K562 (cell line): ENCODE measurements at regions not wholly inside any gene's neighbourhood (a gene's known extent, or its start where the extent isn't known, plus 50 kb on each side); places are given as distances from the start of the nearest gene placed in this dataset.

ENCODE experiments used
- ATAC-seq: fragments of 200-7000 bp; cut with Tn5 transposase; 3 replicates; pipeline ENCODE4 v1.9.1; 2020; ENCODE audit warnings: moderate library complexity
- BruUV-seq: library from RNA; stranded (reverse); fragments of 400-500 nt; replicated peaks from 2 replicates; lab custom pipeline; 2021; lab: Mats Ljungman, UMichigan
- CTCF ChIA-PET: fragments of 300-600 bp; formaldehyde crosslinking; extraction: SDS; loops from one replicate; lab custom pipeline; 2021; ENCODE audit warnings: low intra/inter-chr PET ratio; lab: Yijun Ruan, JAX
- POLR2A ChIA-PET: fragments of 300-600, 350-650 bp; sonication (Branson Sonifier 250); formaldehyde crosslinking; extraction: SDS; loops from one replicate; lab custom pipeline; 2021; ENCODE audit warnings: antibody characterized with exemption, inconsistent platforms; lab: Yijun Ruan, JAX
- DNase-seq, 4 experiments: peaks; one replicate each; pipeline versions ENCODE4 v3.0.0 to v3.0.0-alpha.2; 2011 to 2018; ENCODE audit warnings: low spot score in 3 of 4, mixed read lengths in 3 of 4; ENCODE audit errors: extremely low read depth in 1 of 4
- FAIRE-seq: peaks from 2 replicates; lab custom pipeline; 2011; peaks lifted over from hg19 to GRCh38; lab: Jason Lieb, UNC
- H2AFZ ChIP-seq: 2 replicates; pipeline ENCODE4 v1.6.0; 2011; ENCODE audit warnings: low read depth, low read length, control low read depth, inconsistent platforms
- H3K27ac ChIP-seq: fragments of 200-600 bp; 3 replicates; pipeline ENCODE4 v1.8.0; 2011; ENCODE audit warnings: low read depth, mild to moderate bottlenecking, control low read depth, inconsistent platforms, low read length, moderate library complexity, mixed read lengths; ENCODE audit errors: extremely low read depth
- H3K27me3 ChIP-seq, 2 experiments: fragments of 300-600 bp in 1 of 2; 2 replicates in 1 of 2; 3 replicates in 1 of 2; pipeline versions ENCODE4 v1.6.0 to v1.8.0; 2011; ENCODE audit warnings: inconsistent platforms in 2 of 2, low read length in 2 of 2, mild to moderate bottlenecking in 1 of 2, mixed read lengths in 1 of 2, moderate library complexity in 1 of 2; ENCODE audit not compliant: control insufficient read depth in 2 of 2, insufficient read depth in 2 of 2
- H3K36me3 ChIP-seq: fragments of 300-600 bp; 3 replicates; pipeline ENCODE4 v1.8.0; 2011; ENCODE audit warnings: mild to moderate bottlenecking, low read length, inconsistent platforms; ENCODE audit not compliant: control insufficient read depth, insufficient read depth
- H3K4me1 ChIP-seq, 2 experiments: fragments of 200-600 bp in 1 of 2; replicated peaks in 1 of 2; 2 replicates in 1 of 2; 3 replicates in 1 of 2; pipeline versions ENCODE4 v1.5.1 to v1.8.0; 2011; ENCODE audit warnings: inconsistent platforms in 2 of 2, low read length in 2 of 2, mild to moderate bottlenecking in 1 of 2, mixed read lengths in 1 of 2, moderate library complexity in 1 of 2; ENCODE audit not compliant: control insufficient read depth in 2 of 2, insufficient read depth in 2 of 2
- H3K4me2 ChIP-seq: 2 replicates; pipeline ENCODE4 v1.6.1; 2011; ENCODE audit warnings: low read length, control low read depth, inconsistent platforms, mixed read lengths; ENCODE audit not compliant: insufficient read depth
- H3K4me3 ChIP-seq: fragments of 200-600 bp; sonication (generic), shearing (Covaris generic); 2 replicates; pipeline ENCODE4 v1.5.1; 2016; ENCODE audit warnings: control low read depth, inconsistent platforms
- H3K79me2 ChIP-seq: fragments of 200-600 bp; 3 replicates; pipeline ENCODE4 v1.8.0; 2011; ENCODE audit warnings: low read length, inconsistent platforms; ENCODE audit not compliant: control insufficient read depth, insufficient read depth
- H3K9ac ChIP-seq, 2 experiments: 2 replicates each; pipeline versions ENCODE4 v1.6.0 to v1.6.1; 2011; ENCODE audit warnings: low read depth in 2 of 2, low read length in 2 of 2, control low read depth in 1 of 2, inconsistent platforms in 1 of 2, mild to moderate bottlenecking in 1 of 2, mixed read lengths in 1 of 2; ENCODE audit not compliant: insufficient read depth in 1 of 2
- H3K9me1 ChIP-seq: one replicate; pipeline ENCODE4 v1.6.0; 2011; ENCODE audit warnings: inconsistent platforms, mild to moderate bottlenecking, low read length, moderate library complexity; ENCODE audit not compliant: control insufficient read depth, insufficient read depth
- H3K9me3 ChIP-seq: replicated peaks from 2 replicates; pipeline ENCODE4 v1.5.1; 2011; ENCODE audit warnings: low read depth, low read length, inconsistent platforms; ENCODE audit not compliant: control insufficient read depth, insufficient read depth
- H4K20me1 ChIP-seq: replicated peaks from 2 replicates; pipeline ENCODE4 v1.6.1; 2011; ENCODE audit warnings: low read length, inconsistent platforms, mixed read lengths; ENCODE audit not compliant: control insufficient read depth, insufficient read depth
- ARID1B ChIP-seq: fragments of 450-650 bp; IDR thresholded peaks from 2 replicates; pipeline ENCODE4 v1.6.1; 2016; ENCODE audit warnings: antibody characterized with exemption, mild to moderate bottlenecking, inconsistent platforms
- CHCHD3 ChIP-seq: fragments of 250-450 bp; sonication (Bioruptor Pico); IDR thresholded peaks from 2 replicates; pipeline ENCODE4 v2.1.2; 2022; ENCODE audit warnings: mild to moderate bottlenecking
- DMBX1 ChIP-seq: fragments of 250-450 bp; sonication (Bioruptor Pico); IDR thresholded peaks from 2 replicates; pipeline ENCODE4 v1.8.0; 2022; ENCODE audit warnings: inconsistent platforms, mild to moderate bottlenecking, moderate library complexity, borderline replicate concordance
- E2F8 ChIP-seq: fragments of 450-650 bp; IDR thresholded peaks from 2 replicates; pipeline ENCODE4 v1.7.1; 2018; ENCODE audit warnings: mild to moderate bottlenecking, low read depth; ENCODE audit not compliant: partially characterized antibody
- FOXM1 ChIP-seq, 2 experiments: fragments of 450-650 bp in 1 of 2; sonication (generic) in 1 of 2; formaldehyde crosslinking in 1 of 2; IDR thresholded peaks; 2 replicates each; pipeline versions ENCODE4 v1.6.1 to v1.9.0; 2017 to 2022; ENCODE audit warnings: low read depth in 2 of 2, mild to moderate bottlenecking in 2 of 2, missing genetic modification reagents in 1 of 2, moderate library complexity in 1 of 2
- GMEB1 ChIP-seq: fragments of 250-450 bp; sonication (Bioruptor Pico); IDR thresholded peaks from 2 replicates; pipeline ENCODE4 v1.4.0; 2020; ENCODE audit warnings: mild to moderate bottlenecking
- HNRNPL ChIP-seq: fragments of 200-400 bp; formaldehyde crosslinking; IDR thresholded peaks from 2 replicates; pipeline ENCODE4 v1.6.1; 2017; ENCODE audit warnings: low read depth, mild to moderate bottlenecking, low read length
- KAT8 ChIP-seq: fragments of 450-650 bp; IDR thresholded peaks from 2 replicates; pipeline ENCODE4 v1.6.1; 2016; ENCODE audit warnings: low read depth, mild to moderate bottlenecking
- L3MBTL2 ChIP-seq: fragments of 450-650 bp; IDR thresholded peaks from 2 replicates; pipeline ENCODE4 v1.6.1; 2016; ENCODE audit warnings: mild to moderate bottlenecking, moderate library complexity
- LARP7 ChIP-seq: fragments of 450-650 bp; IDR thresholded peaks from 2 replicates; pipeline ENCODE4 v1.6.1; 2016
- WGBS: fragments of 100-300 bp; shearing (Covaris generic); methylation state at CpG from one replicate; pipeline ENCODE4 v1.1.6; 2016; ENCODE audit warnings: low coverage, mixed read lengths; ENCODE audit not compliant: insufficient coverage; ENCODE audit errors: missing lambda C conversion rate; 5-methylcytosine and 5-hydroxymethylcytosine counted together
- in situ Hi-C: fragments of 300-500 bp; cut with MboI; formaldehyde crosslinking; loops from 4 replicates; pipeline ENCODE4 v1.15.0; 2018; ENCODE audit warnings: inconsistent platforms, mixed read lengths
- intact Hi-C: fragments of 100-400 bp; cut with micrococcal nuclease; formaldehyde crosslinking; loops from 2 replicates; pipeline ENCODE4 v1.14.2; 2022

GRCh38 chr4:10296730-10297129 lies 160.5 kb downstream of the ZNF518B start:
- H3K4me3 ChIP-seq = no peak overlapping the region
- no peak overlapping the region for H3K4me2 ChIP-seq
- H4K20me1 ChIP-seq = no peaks in the 10 kb centered on the region
- no peak; the same call in 2 of the 3 replicates for ATAC-seq
- no peaks in the 10 kb centered on the region for H3K9me3 ChIP-seq
- intact Hi-C loops (no loop called here), in situ Hi-C loops (no loop called here)
- ChIA-PET CTCF (no interaction called here), POLR2A (interaction anchor here (0.7 to 1.6 kb wide), 3 partner anchors 17 to 108 kb away, joined by 3 read pairs; no protein-coding TSS in a partner anchor)
- no peaks in the 10 kb centered on the region for H3K9me1 ChIP-seq
- H3K27ac ChIP-seq = no peak overlapping the region
- WGBS = 64% methylated on average over 3 of the region's 3 CpGs
- FAIRE-seq = no peak
- 0 out of 5 replicates have a peak, but pooled peaks cover 0 to 6% of the 10 kb centered on the region in 2 experiments for H3K4me1 ChIP-seq
- no peaks in the 10 kb centered on the region for H3K27me3 ChIP-seq
- BruUV-seq = no TSS peak
- H2AFZ ChIP-seq = peak overlapping the region; percentile 53
- H3K79me2 ChIP-seq = no peaks in the 10 kb centered on the region
- no peak overlapping the region for H3K9ac ChIP-seq
- TF ChIP-seq LARP7 (no peak), L3MBTL2 (0 out of 2 replicates have a peak, but pooled peaks have one; percentile 16), GMEB1 (CRISPR knock-in tag) (no peak), CHCHD3 (CRISPR knock-in tag) (no peak)
- H3K36me3 ChIP-seq = no peaks in the 10 kb centered on the region; the same call in 2 of the 3 replicates
- no peak for DNase-seq

GRCh38 chr4:10295301-10295700 lies 161.9 kb downstream of the ZNF518B start:
- FAIRE-seq (no peak), DNase-seq (no peak), ATAC-seq (no peak)
- Histone ChIP-seq H3K9ac (no peak overlapping the region), H3K27ac (no peak overlapping the region), H3K36me3 (no peaks in the 10 kb centered on the region; the same call in 2 of the 3 replicates), H3K4me2 (no peak overlapping the region), H3K79me2 (no peaks in the 10 kb centered on the region), H3K9me1 (no peaks in the 10 kb centered on the region), H2AFZ (no peak overlapping the region), H4K20me1 (no peaks in the 10 kb centered on the region), H3K27me3 (no peaks in the 10 kb centered on the region), H3K4me1 (peaks cover 0 to 8% of the 10 kb centered on the region in 2 experiments; a peak in 2 of 5 replicates), H3K4me3 (no peak overlapping the region), H3K9me3 (no peaks in the 10 kb centered on the region)
- intact Hi-C loops = no loop called here
- ChIA-PET POLR2A (interaction anchor here (1.0 to 1.3 kb wide), 2 partner anchors 12 to 122 kb away, joined by 3 to 5 read pairs; no protein-coding TSS in a partner anchor), CTCF (no interaction called here)
- TF ChIP-seq E2F8 (no peak), KAT8 (no peak), FOXM1 (IDR thresholded peaks at IDR 0.05; ENCODE audit: low read depth) (no peak), FOXM1 (CRISPR knock-in tag; IDR thresholded peaks at IDR 0.05; ENCODE audit: low read depth) (no peak), DMBX1 (CRISPR knock-in tag) (no peak), HNRNPL (no peak), ARID1B (no peak)
- 18% methylated on average over 3 of the region's 3 CpGs for WGBS
- BruUV-seq = no TSS peak
- in situ Hi-C loops = no loop called here
